GM21576 (cell line): ENCODE measurements at regions not wholly inside any gene's neighbourhood (a gene's known extent, or its start where the extent isn't known, plus 50 kb on each side); places are given as distances from the start of the nearest gene placed in this dataset.

Experiments used
- ATAC-seq: cut with Tn5 transposase; IDR thresholded peaks from one replicate; pipeline ENCODE4 v1.9.1; 2021; ENCODE audit warnings: mild to moderate bottlenecking, moderate library complexity; ENCODE audit not compliant: unreplicated experiment

DNA sequence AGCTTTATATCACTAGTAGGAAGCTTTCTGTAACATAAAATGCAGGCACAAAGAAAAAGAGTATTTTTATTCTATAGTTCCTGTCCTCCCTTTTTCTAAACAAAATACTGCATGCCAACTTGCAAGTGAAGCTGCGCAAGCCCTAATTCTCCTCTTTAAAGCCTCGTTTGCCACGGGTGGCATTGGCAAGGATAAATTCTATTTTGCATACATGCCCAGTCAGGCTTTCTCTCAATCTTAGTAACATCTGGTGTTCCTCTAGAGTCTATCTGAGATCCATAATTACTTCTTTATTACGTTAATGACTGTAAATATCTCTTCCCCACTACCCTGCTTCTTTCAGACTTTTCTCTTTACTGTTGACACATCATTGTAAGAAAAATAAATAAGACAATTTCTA lies 97.1 kb upstream of the DAAM1 start:
- ATAC-seq, result no peak

DNA sequence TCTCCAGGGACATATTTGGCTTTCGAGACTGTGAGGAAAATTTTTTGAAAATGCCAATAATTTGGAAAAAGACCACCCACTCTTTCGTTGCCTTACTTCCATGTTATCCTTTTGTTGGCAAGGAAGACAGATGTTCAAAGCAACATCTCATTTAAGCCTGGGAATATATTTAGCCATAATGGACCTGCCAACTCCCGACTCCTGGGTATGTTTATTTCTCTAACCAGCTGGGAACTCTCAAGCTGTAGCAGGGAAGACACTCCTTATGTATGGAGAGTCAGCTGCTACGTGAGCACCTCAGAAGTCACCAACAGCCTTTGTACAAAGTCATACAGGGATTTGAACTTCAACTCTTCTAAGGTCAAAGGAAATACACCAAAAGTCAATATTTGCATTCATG lies 96.5 kb upstream of the DAAM1 start:
- ATAC-seq, result no peak

DNA sequence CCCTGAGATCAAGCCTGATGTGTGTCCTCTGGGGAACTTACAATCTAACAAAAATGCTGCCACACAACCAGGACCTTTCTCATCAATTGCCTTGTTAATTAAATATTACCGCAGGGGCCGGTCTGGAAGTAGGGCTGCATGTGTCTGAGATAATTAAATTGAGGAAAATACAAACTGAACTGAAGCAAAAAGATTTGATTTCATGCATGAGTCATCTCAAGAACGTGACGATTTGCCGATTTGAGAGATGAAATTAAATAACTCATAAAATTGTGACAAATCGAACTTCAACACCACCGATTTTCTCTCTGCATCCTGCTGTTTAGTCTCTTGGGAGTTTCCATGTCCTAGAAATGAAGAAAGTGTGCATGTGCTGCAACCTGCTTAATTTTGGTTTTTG lies 94.6 kb upstream of the DAAM1 start:
- no peak for ATAC-seq

DNA sequence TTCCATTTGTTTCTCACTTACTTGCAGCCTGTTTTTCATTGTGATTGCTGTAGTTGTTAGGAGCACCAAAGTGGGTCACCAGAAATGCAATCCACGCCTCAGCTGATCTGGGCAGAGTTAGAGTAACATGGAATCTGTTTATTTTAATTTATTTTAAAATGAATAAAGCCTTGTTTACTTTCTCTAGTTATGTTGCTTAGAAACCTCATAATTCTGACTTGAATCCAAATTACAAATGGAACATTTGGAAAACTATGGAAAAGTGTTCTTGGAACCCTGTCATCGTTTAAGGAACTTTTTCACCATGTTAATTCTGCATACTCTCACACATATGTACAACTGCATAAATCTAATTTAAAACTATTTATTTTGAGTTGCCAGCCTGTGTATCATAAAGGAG lies 92.2 kb upstream of the DAAM1 start:
- no peak for ATAC-seq

DNA sequence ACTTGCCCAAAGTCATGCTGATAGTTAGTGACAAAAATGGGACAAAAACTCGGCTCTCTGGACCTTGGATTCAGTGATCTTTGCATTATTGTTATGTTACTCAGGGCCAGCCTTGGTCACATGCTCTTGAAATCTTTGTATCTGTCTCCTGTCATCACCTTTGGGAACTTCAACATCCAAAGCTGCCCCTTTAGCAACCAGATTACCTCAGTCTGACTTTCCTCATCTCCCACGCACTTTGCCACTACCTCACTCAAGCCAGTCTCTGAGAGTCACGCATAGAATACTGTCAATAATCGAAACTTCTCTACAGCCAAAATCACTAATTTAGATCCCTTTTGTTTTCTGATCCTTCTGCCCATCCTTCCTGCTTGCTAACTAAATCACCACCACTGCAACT lies 90.8 kb upstream of the DAAM1 start:
- no peak for ATAC-seq

DNA sequence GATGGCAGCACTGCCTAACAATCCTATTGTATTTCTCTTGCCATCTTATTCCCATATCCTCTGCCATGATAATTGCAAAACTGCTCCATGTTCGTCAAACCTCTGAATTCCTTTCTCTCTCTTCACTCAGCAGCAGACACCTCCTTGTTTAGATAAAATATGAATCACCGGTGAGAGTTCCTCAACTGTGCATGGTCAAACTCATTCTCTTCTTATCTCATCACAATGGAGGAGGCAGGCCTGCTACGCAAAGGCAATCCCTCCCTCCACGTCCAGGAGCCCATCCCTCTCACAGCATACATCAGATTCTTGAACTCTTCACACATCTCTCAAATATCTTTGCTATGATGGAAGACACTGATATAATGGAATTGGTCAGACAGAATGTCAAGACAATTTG lies 90.1 kb upstream of the DAAM1 start:
- no peak for ATAC-seq

DNA sequence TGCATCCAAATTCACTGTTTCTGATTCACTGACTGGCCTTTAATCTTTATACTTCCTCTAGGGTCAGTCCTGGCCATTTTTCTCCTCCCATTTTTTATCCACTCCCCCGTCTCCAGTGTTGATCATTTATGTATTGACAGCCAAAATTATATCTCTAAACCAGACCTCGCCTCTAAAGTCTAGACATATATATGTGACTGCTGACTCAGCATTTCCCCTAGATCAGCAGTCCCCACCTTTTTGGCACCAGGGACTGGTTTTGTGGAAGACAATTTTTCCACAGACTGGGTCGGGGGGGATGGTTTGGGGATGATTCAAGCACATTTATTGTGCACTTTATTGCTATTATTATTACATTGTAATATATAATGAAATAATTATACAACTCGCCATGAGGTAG lies 88.3 kb upstream of the DAAM1 start:
- no peak for ATAC-seq

DNA sequence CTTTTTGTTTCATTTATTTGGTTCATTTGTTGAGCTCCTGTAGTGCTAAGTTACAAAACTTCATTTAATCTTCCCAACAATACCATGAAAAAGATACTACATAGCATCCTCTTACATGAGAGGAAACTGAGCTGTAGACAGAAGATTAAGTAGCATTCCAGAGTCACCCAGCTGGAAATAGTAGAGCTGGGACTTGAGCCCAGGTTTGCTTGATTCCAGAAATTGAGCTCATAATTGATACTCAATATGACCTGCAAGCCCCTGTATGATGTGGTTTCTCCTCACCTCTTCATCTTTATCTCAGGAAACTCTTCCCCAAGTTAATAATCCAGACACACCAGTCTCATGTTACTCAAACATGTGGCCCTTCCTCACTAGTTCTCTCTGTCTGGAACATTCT lies 87.0 kb upstream of the DAAM1 start:
- no peak for ATAC-seq

DNA sequence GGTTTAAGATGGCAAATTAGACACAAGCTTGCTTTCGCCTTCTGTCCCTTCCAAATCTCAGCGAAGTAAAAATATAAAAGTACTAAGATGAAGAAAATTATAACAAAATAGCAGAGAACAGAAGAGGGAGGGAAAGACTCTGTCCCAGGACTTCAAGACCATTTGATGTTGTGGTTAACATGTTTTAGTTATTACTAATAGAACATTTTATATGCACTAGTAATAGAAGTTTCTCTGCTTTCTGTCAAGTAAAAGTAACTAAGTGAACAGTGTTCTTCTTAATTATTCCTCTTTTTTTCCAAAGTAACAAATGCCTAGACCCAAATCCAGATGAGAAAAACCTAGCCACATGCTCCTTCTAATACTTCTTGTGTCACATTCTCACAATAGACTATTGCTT lies 85.1 kb upstream of the DAAM1 start:
- ATAC-seq, result no peak

DNA sequence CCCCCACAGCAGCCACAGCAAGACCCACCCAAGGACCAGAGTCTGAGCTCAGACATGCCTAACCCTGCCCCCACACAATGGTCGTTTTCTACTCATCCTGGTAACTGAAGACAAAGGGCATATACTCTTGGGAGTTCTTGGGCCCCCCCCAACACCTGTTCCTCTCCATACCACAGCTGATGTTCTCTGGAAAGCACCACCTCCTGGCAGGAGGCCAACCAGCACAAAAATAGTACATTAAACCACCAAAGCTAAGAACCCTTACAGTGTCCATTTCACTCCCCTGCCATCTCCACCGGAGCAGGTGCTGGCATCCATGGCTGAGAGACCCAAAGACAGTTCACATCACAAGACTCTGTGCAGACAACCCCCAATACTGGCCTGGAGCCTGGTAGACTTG lies 80.6 kb upstream of the DAAM1 start:
- no peak for ATAC-seq

DNA sequence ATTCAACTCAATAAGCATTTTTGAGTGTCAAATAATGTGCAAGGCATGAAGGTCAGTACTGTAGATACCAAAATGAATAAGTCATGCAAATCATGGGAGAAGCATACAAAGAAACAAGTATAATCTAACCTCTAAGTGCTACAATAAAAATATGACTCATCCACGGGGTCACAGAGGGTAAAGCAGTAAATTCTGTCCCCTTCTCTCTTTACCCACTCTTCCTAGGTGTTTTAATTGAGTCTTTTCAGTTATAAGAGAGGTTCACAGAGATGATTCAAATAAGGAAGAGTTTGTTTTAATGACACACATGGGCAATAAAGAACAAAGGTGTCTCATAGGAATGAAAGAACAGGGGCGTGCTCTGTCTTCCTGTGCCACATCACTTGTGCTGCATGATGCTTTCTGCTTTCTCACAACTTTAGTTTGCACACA lies 71.5 kb upstream of the DAAM1 start:
- ATAC-seq, result no peak

DNA sequence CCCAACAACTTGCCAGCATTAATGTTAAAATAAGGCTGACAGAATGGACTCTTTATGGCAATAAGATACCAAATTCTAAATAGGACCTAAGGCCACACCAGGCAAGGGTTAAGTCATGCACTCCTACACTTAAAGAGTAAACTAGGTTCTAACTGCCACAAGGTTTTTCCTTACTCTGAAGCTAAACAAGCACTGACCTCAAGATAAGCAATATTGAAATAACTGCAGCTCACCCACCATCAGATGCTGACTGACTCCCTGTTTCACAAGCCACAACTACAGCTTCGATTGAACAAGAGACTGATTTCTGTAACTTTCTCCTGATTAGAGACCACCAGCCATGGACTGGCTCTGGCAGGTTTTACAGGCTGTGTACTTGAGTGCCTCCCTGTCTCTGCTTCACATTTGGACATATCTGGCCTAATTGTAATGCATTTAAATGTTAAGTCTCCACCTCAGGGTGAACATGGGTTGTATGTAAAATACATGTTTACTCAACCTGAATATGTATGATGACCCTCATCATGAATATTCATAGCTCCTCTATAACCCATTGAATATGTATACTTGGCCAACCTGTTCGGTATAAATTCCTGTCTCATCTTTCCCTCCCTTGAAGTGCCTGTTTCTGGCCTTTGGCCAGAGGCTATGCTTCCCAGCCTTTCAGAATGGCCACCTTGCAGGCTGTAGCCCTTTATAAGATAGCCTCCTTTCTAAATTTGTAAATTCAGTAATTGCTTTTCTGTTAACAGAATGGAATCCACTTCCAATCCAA lies 70.5 kb upstream of the DAAM1 start:
- no peak for ATAC-seq

DNA sequence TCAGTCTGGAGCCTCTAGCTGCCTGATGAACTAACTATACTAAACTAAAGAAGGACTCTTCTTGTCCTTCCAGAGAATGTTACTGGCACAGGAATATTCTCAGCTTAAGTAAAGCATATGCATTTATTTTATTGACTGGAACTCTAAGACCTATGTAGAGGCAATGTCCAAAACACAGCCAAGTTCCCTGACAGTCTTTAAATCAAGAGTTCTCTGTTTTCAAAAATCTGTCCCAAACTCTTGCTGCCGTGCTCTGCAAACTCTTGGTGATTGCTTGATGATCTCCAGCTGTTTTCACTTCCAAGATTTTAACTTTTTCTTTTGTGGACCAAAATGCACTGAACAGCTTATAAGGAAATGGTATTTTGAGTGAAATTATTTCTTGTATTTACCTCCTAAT lies 67.5 kb upstream of the DAAM1 start:
- ATAC-seq, result no peak

DNA sequence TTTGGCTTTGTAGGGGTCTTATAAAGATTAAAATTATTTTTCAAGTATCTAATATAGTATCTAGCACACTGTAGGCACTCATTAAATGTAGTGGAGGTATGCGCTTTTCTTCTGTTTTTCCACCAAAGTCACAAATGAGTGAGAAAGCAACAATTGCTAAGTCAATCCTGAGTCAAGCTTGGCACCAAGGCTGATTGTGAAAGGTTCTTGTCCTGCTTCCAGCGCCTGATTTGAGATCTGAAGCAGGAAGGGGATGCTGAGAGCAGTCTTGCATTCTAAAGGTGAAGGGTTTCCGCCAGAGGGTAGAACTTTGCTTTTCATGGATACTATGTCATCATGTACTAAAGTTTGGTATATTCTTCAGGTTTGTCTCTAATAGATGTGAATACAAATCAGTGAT lies 64.9 kb upstream of the DAAM1 start:
- no peak for ATAC-seq

DNA sequence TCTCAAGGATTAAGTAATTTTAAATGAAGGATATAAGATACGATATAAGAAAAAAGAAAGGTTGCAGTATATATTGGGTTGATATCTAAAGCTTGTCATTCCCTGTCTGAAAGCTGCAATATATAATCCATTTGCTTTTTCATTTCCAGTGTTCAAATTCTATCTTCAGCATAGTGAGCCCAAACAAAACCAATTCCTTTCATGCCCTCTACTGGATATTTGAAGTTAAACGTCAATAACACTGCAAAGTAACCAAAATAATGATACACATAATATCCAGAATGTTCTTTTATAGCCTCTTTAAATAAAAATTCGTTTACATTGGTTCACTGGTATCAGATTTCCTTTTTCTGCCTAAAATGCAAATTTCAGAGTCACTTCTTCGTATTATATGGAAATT lies 64.5 kb upstream of the DAAM1 start:
- ATAC-seq, result no peak

DNA sequence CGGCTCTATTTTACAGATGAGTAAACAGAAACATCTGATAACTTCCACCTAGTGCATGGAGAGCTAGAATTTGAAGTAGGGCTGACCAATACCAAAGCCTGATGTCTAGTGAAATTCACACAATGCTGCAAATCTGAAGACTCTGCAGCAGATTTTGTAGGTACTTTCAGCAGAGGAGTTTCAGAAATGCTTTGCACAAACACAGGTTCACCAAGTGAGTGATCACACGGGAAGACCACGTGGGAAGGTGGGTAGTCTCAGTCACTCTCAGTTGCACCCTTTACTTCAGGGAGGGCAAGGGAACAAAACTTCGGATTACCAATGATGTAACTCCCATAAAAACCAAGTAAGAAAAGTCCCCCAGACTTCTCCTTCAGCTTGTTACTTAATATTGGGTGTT lies 63.3 kb upstream of the DAAM1 start:
- ATAC-seq, result no peak

DNA sequence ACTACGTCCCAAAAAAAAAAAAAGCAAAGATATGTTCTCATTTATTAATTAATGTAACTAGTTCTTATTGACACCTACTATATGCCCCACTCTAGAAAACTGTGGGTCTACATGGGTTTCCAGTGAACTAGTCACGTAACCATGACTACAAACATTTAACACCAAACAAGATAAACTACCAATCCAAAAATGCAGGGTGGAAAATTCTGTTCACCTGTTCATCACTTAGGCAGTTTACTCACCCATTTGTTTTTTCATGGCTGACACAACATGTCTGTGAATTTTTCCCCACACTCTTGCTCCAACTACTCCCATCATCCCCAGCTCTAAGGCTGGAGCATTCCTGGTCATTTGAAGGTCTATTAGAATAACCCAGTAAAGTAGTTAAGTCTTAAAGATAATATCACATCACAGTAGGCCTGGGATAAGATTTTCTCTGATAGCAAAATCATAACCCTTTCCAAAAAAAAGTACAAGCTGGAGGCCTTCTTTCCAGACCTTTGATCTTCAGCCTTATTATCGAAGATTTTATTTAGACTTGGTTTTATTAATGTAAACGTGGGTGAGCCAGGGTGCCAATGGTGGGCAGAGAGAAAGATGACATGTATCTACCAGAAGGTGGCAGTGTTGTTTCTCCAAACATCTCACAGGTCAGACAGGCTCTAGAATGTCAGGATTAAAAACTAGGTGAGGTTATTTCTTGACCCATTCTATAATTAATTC lies 61.6 kb upstream of the DAAM1 start:
- ATAC-seq, result no peak

DNA sequence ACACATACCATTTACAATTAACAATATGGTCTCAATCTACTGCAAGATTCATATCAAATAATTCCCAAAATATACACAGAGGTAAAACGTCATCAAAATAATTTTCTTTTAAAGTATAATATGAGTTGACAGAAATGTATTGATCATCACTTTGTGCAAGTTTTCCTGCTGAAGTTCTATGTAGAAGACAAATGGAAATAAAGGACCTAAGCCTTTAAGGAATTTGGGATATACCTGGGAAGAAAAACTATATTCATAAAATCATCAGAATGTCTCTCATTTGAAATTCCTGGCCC lies 61.1 kb upstream of the DAAM1 start:
- no peak for ATAC-seq

DNA sequence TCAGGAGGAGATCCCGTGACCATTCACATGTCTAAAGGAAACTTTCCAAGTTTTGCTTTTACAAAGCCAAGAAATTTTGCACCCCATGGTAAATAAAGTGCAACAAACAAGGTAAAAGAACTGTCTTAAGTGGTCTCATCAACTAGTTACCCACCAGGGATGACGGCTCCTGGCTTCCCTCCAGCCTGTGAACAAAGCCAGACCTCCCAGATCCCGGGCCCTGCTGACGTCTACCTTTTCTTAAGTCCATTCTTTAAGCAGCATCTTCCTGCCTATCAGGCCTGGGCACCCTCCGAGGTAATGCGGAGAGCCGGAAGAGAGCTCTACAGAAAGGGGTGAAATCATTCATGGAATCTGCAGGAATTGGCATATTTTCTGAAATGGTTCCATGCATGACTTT lies 58.0 kb upstream of the DAAM1 start:
- ATAC-seq, result no peak

DNA sequence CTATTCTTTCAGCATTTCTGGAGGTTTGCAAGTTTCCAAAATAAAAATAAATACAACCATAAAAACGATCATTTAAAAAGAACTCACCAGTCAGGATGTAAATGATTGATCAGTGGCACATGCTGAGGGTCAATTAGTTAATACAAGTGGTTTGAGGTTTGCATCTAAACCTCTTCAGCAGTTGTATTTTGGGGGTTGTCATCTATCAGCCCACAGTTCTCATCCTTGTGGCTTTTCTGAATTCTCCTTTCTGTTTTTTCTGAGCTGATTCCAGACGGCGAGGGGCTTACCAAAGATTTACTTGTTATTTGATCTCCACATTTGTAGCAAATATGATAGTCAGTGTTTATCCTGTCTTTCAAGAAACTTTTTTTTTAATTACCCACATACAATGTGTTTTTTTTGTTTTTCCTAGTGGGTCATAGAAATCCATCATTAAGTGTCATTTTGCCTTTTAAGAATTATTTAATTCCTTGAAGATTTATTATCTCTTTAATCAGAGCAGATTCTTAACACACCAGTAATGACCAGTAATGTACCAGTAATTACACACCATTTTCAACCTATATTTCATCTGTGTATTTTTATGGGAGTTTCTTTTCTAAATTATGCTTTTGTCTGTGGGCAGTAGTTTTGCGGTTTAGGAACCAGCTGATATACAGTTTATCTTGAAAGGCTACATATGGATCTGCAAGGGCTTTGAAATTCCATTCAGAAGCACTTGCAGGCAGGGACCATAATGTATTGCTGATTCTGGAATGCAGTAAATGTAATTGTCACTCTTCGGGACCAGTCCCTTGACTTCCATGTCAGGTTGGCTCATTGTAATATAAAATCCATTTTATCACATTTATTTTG lies 56.3 kb upstream of the DAAM1 start:
- ATAC-seq, result no peak

DNA sequence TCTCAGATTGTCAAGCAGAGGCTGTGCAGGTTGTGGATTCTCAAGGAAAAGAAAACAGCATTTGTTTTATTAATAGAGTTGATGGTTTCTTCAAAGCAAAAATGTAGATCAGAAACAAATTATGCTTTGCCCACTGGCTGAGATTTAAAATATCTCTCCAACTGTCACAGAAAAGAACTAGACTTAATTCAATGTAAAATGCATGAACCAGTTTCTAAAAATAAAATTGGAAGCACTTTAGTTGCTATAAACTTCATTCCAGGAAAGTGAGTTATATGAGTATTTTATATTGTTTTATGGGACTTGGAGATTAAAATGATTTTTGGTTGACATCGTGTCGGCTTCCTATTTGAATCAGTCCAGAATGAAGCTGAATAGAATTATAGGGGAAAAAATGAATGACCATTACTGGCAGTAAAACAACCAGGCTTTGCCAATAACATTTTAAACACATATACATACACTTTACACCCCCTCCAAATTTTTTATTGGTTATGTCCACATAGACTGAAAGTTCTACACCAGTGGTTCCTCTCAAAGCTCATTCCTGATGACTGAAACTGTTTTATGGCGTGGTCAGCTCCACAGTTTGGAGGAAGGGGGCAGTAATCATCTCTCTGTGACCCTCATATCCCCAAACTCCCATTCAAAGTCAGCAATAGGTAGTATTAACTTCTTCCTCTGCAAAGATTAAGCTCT lies 55.5 kb upstream of the DAAM1 start:
- no peak for ATAC-seq
